HG03571 (cell line): ENCODE measurements at regions not wholly inside any gene's neighbourhood (a gene's known extent, or its start where the extent isn't known, plus 50 kb on each side); places are given as distances from the start of the nearest gene placed in this dataset.
A peak's percentile ranks its signal among the peaks of the same experiment; 100 is the strongest.

ENCODE experiments used
- ATAC-seq: cut with Tn5 transposase; IDR thresholded peaks from one replicate; pipeline ENCODE4 v1.9.1; 2021; ENCODE audit not compliant: unreplicated experiment

DNA sequence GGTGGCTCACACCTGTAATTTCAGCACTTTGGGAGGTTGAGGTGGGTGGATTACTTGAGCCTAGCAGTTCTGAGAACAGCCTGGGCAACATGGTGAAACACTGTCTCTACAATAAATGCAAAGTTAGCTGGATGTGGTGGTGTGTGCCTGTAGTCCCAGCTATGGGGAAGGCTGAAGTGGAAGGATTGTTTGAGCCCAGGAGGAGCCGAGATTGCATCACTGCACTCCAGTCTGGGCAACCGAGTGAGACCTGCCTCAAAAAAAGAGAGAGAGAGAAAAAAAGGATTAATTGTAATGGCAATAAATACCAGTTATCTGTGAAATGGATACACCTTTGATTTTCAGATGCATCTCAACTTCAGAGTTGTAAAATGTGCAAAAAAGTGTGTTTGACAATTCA, 58.8 kb downstream of the SPRY1 start:
- no peak for ATAC-seq

DNA sequence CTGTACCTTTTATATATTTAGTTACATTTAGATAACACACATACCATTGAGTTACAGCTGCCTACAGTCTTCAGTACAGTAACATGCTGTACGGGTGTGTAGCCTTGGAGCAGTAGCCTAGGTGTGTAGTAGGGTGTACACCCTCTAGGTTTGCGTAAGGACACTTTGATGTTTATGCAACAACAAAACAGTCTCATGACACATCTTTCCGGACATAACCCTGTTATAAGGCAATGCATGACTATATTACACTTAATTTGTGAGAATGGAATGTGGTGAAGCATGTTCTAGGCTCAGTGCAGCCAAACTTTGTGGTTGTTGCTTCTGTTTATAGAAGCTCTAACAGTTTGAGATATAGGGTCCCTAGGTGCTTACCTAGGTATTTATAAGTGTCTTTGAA, 65.4 kb downstream of the SPRY1 start:
- no peak for ATAC-seq

DNA sequence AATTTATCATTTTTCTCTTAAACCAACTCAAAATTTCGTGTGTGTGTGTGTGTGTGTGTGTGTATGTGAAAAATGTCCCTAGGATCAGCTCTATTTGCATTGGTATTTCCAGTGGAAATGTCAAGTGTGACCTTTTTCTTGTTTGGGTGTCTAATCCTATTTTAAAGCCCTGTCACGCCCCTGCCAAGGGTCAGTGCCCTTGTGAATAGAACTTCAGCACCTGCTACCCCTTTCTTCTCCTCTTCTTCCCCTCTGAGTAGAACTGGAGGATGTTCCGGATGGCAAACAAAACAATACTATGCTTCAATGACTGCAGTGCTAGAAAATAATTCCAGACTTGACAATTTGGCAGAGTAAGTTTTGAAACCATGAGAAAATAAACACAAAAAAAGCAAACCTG, 67.3 kb downstream of the SPRY1 start:
- ATAC-seq = no peak

DNA sequence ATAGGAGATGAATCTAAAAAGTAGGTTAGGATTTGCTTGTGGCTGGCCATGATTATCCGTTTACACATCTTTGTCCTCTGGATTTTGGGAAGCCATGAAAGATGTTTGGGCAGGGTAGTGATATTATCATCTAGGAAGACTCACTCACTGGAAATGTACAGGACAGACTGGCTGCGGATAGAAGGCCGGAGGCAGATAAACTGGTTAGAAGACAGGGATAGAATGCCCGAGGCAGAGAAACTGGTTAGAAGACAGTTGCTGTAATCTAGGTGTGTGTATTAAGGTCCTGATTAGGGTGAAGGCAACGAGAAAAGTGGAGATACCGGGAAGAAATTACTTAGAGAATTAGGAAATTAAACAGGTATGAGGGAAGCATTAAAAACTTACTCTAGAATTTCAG, 68.8 kb downstream of the SPRY1 start:
- no peak for ATAC-seq

DNA sequence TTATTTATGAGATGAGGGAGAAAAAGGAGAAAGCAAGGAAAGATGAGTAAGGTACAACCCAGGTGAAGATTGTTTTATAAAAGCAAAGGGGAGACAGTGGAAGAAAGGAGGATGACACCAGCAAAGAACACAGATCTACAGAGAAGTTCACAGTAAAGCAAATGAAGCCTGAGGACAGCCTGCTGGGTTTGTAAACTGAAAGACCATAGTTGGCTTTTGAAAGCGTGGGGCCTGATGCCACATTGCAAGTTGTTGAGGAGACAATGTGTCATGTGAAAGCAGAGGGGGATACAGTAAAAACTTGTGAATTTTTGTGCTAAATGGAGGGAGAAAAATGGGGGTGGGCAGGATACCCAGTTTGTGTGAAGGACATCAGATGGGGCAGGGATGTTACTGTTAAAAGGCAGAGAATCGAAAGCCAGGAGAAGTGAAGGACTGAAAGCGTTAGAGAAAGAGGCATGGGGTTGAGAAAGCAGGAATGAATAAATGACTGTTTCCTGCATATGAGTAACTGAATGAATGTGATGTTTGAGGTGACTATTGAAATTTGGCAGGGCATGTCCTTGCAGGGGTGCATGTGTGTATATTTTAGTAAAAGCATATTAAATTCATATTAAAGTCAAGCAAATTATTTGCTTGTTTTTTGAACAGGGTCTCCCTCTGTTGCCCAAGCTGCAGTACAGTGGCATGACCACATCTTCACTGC, 69.6 kb downstream of the SPRY1 start:
- no peak for ATAC-seq

DNA sequence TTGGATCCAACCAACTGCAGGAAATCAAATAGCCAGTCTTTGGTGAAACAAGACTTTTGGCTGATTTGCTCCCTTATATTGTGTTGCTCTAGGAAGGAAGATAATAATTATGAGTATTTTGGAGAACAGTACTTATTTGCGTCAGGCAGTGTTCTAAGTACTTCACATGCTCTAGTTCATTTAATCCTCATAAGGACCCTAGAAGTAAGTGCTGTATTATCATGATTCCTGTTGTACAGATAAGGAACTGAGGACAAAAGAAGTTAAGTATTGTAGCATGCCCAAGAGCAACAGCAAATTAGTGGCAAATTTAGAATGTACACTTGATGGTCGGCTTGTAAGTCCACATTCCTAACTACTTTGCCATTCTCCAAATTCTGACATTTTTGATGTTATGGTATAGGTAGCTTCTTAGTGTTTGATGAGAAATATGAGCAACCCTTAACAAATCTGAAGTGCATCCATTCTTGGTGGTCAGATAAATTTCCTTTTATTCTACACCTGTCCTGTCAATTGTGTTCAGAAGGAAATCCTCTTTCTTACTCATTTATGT, 72.0 kb downstream of the SPRY1 start:
- ATAC-seq = no peak

DNA sequence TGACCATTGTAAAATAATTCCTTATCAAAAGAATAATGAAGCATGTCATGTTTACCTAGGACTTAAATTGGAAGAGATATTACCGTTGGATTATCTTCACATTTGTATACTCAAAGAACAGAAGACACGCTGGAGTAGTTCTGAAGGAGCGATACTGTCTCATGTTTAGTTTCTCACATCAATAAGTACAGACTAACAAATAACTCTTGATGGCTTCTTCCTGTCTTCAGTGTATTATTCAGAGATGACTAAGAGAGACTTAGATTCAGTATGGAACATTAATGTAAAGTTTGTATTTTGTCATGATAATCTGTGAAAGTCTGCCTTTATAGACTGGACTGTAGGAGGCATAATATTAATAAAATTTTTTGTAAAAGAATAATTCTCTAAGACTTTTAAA, 72.7 kb downstream of the SPRY1 start:
- ATAC-seq = no peak

DNA sequence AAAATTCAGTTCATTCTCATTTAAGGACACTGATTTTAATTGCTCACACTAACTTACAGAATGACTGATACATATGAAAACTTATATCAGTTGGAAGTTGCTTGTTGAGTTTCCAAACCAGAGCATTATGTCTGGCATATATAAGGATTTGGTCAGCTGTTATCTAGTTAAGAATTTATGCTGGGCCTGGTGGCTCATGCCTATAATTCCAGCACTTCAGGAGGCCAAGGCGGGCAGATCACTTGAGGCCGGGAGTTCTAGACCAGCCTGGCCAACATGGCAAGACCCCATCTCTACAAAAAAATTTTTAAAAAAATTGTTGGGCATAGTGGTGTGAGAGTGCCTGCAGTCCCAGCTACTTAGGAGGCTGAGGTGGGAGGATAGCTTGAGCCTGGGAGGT, 73.1 kb downstream of the SPRY1 start:
- no peak for ATAC-seq

DNA sequence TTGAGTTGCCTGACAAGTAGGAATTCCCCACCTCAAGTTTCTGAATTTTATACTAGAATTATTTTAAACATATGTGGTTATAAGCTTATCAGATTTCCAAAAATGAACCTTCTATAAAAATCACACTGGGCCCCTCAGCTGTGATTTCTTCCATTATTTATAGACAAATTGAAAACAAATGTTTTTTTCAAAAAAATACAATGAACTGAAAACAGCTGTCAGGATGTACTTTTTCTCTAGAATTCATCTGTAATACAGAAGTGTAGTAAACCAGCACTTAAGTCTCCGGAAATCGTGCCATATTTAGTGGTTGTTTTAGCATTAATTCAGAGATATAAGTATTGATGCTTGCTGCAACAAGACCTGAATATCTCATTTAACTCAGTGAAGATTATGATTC, 74.0 kb downstream of the SPRY1 start:
- ATAC-seq = no peak

DNA sequence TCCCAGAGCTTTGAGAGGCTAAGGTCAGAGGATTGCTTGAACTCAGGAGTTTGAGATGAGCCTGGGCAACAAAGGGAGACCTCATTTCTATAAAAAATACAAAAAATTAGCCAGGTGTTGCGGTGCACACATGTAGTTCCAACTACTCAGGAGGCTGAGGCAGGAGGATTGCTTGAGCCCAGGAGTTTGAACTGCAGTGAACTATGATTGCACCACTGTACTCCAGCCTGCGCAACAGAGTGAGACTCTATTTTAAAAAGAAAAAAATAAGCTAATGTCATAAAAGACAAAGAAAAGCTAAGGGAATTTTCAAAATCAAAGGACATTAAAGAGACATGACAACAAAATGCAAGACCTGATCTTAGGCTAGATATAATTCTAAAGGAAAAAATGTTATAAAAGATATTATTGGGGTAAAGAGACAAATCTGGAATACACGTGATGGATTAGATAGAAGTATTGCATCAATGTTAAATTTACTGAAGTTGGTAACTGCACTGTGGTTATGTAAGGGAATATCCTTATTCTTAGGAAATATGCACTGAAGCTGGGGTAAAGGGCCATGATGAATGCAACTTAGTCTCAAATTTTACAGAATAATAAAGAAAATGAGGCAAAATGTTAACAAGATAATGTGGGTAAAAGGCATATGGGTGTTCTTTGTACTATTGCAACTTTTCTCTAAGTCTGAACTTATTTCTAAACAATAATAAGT, 75.2 kb downstream of the SPRY1 start:
- ATAC-seq = no peak

DNA sequence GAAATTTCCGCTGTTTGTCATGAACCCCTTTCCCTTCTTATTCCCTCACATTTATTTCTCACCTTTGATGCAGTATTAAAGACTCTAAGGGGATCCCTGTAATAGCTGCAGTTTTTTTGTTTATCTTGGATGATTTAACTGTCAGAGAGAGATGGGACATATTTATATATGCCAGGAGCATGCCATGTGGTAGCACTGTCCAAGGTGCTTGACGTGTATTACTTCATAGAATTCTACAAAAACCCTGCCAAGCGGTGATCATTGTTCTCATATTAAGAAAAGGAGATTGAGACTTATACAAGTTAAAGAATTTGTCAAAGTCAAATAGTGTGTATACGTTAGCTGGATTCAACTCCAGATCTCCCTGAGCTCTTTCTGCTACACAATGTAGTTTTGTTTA, 78.2 kb downstream of the SPRY1 start:
- ATAC-seq = no peak

DNA sequence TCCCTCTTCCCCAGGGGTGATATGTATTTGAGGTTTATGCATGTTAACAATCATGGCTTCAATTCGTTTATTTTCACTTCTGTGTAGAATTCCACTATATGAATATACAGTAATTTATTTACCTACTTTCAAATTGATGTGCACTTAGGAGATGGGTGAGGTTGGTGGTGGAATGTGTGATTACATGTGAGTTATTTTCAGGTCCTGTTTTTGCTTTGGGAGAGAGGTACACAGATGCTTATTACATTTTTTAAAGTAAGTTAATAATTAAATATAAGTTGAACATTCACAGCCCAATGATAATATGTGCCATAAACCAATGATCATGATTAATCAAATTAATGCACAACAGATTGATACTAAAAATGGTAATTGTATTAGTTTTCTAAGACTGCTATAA, 79.5 kb downstream of the SPRY1 start:
- no peak for ATAC-seq

DNA sequence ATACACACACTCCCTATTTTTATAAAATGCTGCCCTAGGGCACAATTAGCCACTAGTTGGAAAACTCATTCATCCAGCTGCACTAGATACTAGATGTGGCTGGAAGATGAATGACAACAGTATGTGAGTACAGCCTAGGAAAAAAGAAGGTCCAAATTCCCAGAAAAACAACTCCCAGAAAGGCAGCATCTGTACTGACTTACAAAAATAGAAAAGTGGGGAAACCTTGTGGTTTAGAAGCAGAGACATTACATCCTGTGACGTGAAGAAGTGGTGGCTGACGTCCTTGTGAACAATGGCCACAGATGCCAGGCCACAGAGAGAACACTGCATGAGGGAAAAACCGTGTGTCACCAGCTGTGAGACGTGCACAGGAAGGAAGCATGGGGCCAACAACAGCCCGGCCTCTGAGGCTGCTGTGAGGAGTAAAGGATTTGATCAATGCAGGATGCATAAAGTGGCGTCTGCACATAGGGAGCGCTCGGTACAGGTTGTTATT, 81.2 kb downstream of the SPRY1 start:
- ATAC-seq = no peak

DNA sequence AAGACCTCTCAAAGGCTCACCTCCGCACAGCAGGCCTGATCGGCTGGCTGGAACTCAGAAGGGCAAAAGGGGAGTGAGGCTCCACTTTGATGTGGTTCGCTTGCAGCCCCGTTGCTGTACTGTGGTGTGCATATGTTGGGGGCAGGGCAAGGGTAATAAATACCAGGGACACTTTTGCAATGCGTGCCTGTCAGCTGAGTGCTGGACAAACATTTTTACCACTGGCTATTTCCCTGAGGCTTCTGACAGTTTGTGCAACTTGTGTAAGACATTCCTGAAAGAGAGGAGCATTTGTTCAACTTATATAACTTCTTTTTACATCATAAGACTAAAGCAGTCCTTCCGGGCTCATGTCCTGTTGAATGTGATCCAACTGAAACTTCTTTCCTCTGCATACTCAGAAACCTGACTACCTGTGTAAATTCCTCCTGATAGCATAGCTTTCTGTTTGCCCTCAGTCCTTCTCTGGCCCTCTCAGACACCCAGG, 82.3 kb downstream of the SPRY1 start:
- no peak for ATAC-seq

DNA sequence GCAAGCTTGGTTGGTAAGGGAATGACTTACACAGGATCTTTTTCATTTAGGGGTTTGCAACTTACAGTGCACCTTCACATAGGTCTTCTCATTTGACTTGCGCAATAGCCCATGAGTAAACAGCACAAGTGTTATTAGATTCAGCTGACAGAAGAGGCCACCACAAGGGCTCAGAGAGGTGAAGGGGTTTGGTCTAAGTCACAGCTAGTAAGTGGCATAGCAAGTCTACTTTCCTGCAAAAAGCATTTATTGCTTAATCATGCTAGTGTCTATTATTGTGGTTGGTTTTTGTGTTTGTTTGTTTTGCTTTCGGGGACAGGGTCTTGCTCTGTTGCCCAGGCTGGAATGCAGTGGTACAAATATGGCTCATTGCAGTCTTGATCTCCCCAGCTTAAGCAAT, 83.3 kb downstream of the SPRY1 start:
- ATAC-seq = no peak

DNA sequence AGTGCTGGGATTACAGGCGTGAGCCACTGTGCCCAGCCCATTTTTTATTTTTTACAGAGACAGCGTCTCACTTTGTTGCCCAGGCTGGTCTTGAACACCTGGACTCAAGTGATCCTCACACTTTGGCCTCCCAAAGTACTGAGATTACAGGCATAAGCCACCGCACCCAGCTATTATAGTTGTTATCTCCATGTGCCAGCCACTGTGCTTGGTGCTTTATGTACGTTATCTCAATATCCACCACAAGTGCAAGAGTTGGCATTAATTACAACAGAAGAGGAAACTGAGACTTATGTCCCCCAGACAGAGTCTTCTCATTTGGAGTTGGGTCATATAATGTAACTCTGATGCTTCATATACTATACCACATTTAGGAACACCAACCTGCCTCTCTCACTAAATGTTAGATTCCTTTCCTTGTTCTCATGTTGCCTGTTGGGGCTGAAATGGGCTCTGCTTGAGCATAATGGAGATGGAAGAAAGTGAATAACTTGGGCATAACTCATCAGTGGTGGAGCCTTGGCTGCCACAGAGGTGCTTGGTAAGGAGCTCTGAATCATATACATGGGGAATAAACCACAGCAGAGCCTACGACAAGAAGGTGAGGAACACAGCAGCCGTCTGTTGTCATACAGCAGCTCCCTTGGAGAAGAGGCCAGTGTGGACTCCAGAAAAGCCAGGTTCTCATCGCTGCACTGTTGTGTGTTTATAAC, 84.3 kb downstream of the SPRY1 start:
- no peak for ATAC-seq

DNA sequence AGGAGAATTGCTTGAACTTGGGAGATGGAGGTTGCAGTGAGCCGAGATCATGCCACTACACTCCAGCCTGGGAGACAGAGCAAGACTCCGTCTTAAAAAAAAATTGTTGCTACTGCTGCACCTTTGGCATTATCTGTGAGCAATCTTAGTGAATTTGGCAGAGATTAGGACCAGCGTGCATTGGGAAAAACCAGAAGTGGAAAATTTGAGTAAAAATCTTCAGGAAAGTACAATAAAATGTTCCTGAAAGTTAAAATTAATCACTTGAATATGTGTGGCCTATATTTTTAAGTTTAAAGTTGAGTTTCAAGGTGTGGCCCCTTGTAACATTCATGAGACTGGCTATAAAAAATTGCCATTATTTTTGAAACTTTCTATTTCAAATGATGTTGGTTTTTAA, 85.1 kb downstream of the SPRY1 start:
- no peak for ATAC-seq

DNA sequence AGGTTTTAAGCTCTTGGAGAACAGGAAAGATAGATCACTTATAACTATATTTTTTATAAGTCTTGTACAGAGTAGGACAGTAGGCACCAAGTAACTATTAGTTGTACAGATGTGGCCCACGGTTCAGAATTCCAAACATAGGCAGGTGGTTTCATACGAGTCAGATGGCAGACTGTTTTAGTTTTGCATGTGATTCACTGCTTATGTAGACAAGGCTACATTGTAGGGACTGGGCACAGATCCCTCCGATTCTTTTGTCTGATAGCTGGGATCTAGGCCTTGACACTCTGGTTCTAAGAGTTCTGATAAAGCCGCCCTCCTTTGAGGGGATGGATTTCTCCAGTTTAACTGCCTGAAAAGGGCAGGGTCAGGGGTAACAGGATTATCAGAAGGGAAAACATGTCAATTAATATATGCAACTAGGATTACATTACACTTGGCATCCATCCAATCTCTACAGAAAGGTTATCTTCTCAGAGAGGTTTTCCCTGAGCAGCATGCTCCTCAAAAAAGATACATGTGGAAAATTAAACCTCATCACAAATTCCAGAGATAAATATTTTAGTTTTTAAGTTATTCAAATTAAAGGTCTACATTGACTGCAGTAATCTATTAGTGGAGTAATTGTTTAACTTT, 87.8 kb downstream of the SPRY1 start:
- no peak for ATAC-seq

DNA sequence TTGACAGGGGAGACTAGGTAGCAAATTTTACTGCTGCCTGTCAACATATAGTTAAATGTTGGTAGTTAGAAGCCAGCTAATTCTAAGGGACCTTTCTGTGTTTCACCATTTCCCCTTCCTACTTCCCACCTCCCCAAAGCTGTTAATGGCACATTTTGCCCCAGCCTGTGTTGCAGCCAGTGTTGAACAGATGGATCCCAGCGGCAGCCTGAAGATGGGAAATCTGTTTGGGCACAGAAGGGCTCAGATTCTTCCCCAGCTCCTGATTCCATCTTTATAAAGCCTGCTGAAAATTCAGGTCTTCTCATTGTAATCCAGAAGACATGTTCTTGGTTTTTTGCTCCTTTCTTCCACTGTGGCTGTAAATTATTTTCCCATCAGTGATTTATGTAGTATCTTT, 89.0 kb downstream of the SPRY1 start:
- no peak for ATAC-seq

DNA sequence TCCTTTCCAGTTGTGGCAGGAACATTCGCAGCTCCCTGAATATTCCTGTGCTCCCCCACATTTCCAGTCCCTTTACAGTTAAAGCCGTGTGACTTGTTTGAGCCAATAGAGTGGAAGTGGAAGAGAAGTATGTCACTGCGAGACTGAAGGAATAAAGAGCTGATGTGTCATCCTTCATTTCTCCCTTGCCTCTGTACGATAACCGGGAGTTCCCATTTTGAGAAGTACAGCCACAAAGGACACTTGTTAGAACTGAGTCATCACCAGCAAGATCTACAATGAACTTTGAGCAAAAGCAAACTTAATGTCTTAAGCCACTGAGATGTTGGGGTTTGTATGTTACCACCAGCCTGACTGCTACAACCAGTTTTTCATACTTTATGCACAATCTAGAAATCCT, 92.3 kb downstream of the SPRY1 start:
- peak; percentile 78 for ATAC-seq

DNA sequence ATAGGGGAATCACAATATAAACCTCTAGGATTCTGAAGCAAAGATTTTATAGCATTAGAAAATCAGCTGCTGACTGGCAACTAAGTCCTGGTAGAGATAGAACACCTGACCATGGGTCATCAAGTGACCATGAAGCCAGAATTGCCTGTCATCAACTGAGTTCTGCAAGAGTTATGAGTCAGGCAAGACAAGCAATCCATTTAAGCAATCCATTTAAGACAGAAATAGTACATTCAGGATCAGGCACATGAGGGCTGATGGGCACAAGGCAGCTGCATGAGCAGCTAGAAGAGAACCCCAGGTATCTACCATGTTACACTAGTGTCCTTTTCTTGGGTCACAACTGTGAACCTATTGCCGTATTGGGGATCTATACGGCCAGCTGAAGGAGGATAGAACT, 98.9 kb downstream of the SPRY1 start:
- no peak for ATAC-seq
